GM23338 (cell line): ENCODE measurements at regions not wholly inside any gene's neighbourhood (a gene's known extent, or its start where the extent isn't known, plus 50 kb on each side); places are given as distances from the start of the nearest gene placed in this dataset.

Experiments used
- ATAC-seq: fragments of 200-7000 bp; cut with Tn5 transposase; 3 replicates; pipeline ENCODE4 v1.9.1; 2020
- DNase-seq: peaks from one replicate; pipeline ENCODE4 v3.0.0-alpha.2; 2015; ENCODE audit warnings: low spot score
- H2AFZ ChIP-seq: fragments of 200-600 bp; sonication (generic); 2 replicates; pipeline ENCODE4 v1.8.0; 2016; ENCODE audit warnings: antibody characterized with exemption, mild to moderate bottlenecking, moderate library complexity
- H3F3A ChIP-seq: fragments of 200-600 bp; sonication (generic); replicated peaks from 2 replicates; pipeline ENCODE4 v1.8.0; 2017; ENCODE audit warnings: antibody characterized with exemption, mixed run types, low read depth
- H3K27ac ChIP-seq: fragments of 200-600 bp; sonication (generic); 2 replicates; pipeline ENCODE4 v1.6.1; 2016; ENCODE audit warnings: low read depth
- H3K27me3 ChIP-seq: fragments of 200-600 bp; sonication (generic); 2 replicates; pipeline ENCODE4 v1.8.0; 2016; ENCODE audit warnings: mild to moderate bottlenecking, mixed run types, moderate library complexity; ENCODE audit not compliant: insufficient read depth
- H3K36me3 ChIP-seq: fragments of 200-600 bp; sonication (generic); 2 replicates; pipeline ENCODE4 v1.8.0; 2016; ENCODE audit warnings: mild to moderate bottlenecking; ENCODE audit not compliant: insufficient read depth
- H3K4me1 ChIP-seq: fragments of 200-600 bp; sonication (generic); 2 replicates; pipeline ENCODE4 v1.8.0; 2016; ENCODE audit warnings: mild to moderate bottlenecking, moderate library complexity; ENCODE audit not compliant: insufficient read depth
- H3K4me2 ChIP-seq: fragments of 200-600 bp; sonication (generic); 2 replicates; pipeline ENCODE4 v1.7.1; 2017; ENCODE audit warnings: mixed run types
- H3K4me3 ChIP-seq: fragments of 200-600 bp; sonication (generic); 2 replicates; pipeline ENCODE4 v1.6.1; 2016; ENCODE audit warnings: mixed run types
- H3K79me2 ChIP-seq: fragments of 200-600 bp; sonication (generic); replicated peaks from 2 replicates; pipeline ENCODE4 v1.8.0; 2017; ENCODE audit warnings: mild to moderate bottlenecking; ENCODE audit not compliant: insufficient read depth
- H3K9me2 ChIP-seq: fragments of 200-600 bp; sonication (generic); 2 replicates; pipeline ENCODE4 v1.8.0; 2017; ENCODE audit not compliant: insufficient read depth
- H4K20me1 ChIP-seq: fragments of 200-600 bp; sonication (generic); replicated peaks from 2 replicates; pipeline ENCODE4 v1.8.0; 2017; ENCODE audit warnings: mild to moderate bottlenecking; ENCODE audit not compliant: insufficient read depth
- H3K27ac Mint-ChIP-seq: 2 replicates; pipeline ENCODE4 v1.8.0; 2020; ENCODE audit warnings: inconsistent platforms, mild to moderate bottlenecking, moderate library complexity, mixed read lengths
- H3K27me3 Mint-ChIP-seq: 3 replicates; pipeline ENCODE4 v1.8.0; 2022; ENCODE audit warnings: low read depth, mild to moderate bottlenecking, moderate library complexity, mixed read lengths, inconsistent platforms; ENCODE audit not compliant: insufficient read depth, poor library complexity
- H3K36me3 Mint-ChIP-seq: 3 replicates; pipeline ENCODE4 v1.8.0; 2021; ENCODE audit warnings: low read depth, mild to moderate bottlenecking, inconsistent platforms, moderate library complexity, mixed read lengths
- H3K4me1 Mint-ChIP-seq: 3 replicates; pipeline ENCODE4 v1.8.0; 2020; ENCODE audit warnings: mild to moderate bottlenecking, inconsistent platforms, mixed read lengths
- H3K4me3 Mint-ChIP-seq: 3 replicates; pipeline ENCODE4 v1.8.0; 2021; ENCODE audit warnings: moderate library complexity, mild to moderate bottlenecking, inconsistent platforms, mixed read lengths
- H3K9me3 Mint-ChIP-seq: 3 replicates; pipeline ENCODE4 v1.8.0; 2020; ENCODE audit warnings: moderate library complexity, mild to moderate bottlenecking, inconsistent platforms, mixed read lengths
- CREB1 ChIP-seq: fragments of 250-450 bp; sonication (Bioruptor Pico); IDR thresholded peaks from 2 replicates; pipeline ENCODE4 v1.5.0; 2020; ENCODE audit warnings: low read depth, mild to moderate bottlenecking, moderate library complexity
- EZH2 ChIP-seq: fragments of 200-600 bp; sonication (generic); IDR thresholded peaks from one replicate; pipeline ENCODE4 v1.8.0; 2017; ENCODE audit warnings: antibody characterized with exemption, mild to moderate bottlenecking, low read depth; ENCODE audit not compliant: unreplicated experiment
- EZH2phosphoT487 ChIP-seq: fragments of 200-600 bp; sonication (generic); IDR thresholded peaks from one replicate; pipeline ENCODE4 v1.8.1; 2018; ENCODE audit warnings: antibody characterized with exemption; ENCODE audit not compliant: unreplicated experiment
- STAT1 ChIP-seq: IDR thresholded peaks from one replicate; pipeline ENCODE4 v1.6.1; 2016; ENCODE audit warnings: antibody characterized with exemption; ENCODE audit not compliant: unreplicated experiment
- ZNF331 ChIP-seq: fragments of 250-450 bp; sonication (Bioruptor Pico); IDR thresholded peaks from 2 replicates; pipeline ENCODE4 v1.5.0; 2020; ENCODE audit warnings: low read depth, mild to moderate bottlenecking, moderate library complexity
- TF ChIP-seq, protein P1 (sequence below): fragments of 250-450 bp; sonication (Bioruptor Pico); IDR thresholded peaks from 2 replicates; pipeline ENCODE4 v1.5.0; 2020; ENCODE audit warnings: mild to moderate bottlenecking, moderate library complexity
- TF ChIP-seq, protein P2 (sequence below), 2 experiments: fragments of 200-600 bp in 1 of 2; sonication (generic) in 1 of 2; conservative IDR thresholded peaks; 2 replicates each; pipeline versions ENCODE4 v1.5.1 to v1.6.1; 2016 to 2017; ENCODE audit warnings: antibody characterized with exemption in 2 of 2, low read depth in 2 of 2, mild to moderate bottlenecking in 2 of 2, moderate library complexity in 1 of 2

GRCh38 chr4:34826660-34827059 lies 1417.7 kb downstream of the ARAP2 start (continued):
- TF ChIP-seq, protein P1, sequence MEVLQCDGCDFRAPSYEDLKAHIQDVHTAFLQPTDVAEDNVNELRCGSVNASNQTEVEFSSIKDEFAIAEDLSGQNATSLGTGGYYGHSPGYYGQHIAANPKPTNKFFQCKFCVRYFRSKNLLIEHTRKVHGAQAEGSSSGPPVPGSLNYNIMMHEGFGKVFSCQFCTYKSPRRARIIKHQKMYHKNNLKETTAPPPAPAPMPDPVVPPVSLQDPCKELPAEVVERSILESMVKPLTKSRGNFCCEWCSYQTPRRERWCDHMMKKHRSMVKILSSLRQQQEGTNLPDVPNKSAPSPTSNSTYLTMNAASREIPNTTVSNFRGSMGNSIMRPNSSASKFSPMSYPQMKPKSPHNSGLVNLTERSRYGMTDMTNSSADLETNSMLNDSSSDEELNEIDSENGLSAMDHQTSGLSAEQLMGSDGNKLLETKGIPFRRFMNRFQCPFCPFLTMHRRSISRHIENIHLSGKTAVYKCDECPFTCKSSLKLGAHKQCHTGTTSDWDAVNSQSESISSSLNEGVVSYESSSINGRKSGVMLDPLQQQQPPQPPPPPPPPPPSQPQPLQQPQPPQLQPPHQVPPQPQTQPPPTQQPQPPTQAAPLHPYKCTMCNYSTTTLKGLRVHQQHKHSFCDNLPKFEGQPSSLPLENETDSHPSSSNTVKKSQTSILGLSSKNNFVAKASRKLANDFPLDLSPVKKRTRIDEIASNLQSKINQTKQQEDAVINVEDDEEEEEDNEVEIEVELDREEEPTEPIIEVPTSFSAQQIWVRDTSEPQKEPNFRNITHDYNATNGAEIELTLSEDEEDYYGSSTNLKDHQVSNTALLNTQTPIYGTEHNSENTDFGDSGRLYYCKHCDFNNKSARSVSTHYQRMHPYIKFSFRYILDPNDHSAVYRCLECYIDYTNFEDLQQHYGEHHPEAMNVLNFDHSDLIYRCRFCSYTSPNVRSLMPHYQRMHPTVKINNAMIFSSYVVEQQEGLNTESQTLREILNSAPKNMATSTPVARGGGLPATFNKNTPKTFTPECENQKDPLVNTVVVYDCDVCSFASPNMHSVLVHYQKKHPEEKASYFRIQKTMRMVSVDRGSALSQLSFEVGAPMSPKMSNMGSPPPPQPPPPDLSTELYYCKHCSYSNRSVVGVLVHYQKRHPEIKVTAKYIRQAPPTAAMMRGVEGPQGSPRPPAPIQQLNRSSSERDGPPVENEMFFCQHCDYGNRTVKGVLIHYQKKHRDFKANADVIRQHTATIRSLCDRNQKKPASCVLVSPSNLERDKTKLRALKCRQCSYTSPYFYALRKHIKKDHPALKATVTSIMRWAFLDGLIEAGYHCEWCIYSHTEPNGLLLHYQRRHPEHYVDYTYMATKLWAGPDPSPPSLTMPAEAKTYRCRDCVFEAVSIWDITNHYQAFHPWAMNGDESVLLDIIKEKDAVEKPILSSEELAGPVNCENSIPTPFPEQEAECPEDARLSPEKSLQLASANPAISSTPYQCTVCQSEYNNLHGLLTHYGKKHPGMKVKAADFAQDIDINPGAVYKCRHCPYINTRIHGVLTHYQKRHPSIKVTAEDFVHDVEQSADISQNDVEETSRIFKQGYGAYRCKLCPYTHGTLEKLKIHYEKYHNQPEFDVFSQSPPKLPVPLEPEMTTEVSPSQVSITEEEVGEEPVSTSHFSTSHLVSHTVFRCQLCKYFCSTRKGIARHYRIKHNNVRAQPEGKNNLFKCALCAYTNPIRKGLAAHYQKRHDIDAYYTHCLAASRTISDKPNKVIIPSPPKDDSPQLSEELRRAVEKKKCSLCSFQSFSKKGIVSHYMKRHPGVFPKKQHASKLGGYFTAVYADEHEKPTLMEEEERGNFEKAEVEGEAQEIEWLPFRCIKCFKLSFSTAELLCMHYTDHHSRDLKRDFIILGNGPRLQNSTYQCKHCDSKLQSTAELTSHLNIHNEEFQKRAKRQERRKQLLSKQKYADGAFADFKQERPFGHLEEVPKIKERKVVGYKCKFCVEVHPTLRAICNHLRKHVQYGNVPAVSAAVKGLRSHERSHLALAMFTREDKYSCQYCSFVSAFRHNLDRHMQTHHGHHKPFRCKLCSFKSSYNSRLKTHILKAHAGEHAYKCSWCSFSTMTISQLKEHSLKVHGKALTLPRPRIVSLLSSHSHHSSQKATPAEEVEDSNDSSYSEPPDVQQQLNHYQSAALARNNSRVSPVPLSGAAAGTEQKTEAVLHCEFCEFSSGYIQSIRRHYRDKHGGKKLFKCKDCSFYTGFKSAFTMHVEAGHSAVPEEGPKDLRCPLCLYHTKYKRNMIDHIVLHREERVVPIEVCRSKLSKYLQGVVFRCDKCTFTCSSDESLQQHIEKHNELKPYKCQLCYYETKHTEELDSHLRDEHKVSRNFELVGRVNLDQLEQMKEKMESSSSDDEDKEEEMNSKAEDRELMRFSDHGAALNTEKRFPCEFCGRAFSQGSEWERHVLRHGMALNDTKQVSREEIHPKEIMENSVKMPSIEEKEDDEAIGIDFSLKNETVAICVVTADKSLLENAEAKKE (CRISPR knock-in tag), result no peak
- TF ChIP-seq STAT1, result no peak
- TF ChIP-seq EZH2, result no peak
- TF ChIP-seq, protein P2, sequence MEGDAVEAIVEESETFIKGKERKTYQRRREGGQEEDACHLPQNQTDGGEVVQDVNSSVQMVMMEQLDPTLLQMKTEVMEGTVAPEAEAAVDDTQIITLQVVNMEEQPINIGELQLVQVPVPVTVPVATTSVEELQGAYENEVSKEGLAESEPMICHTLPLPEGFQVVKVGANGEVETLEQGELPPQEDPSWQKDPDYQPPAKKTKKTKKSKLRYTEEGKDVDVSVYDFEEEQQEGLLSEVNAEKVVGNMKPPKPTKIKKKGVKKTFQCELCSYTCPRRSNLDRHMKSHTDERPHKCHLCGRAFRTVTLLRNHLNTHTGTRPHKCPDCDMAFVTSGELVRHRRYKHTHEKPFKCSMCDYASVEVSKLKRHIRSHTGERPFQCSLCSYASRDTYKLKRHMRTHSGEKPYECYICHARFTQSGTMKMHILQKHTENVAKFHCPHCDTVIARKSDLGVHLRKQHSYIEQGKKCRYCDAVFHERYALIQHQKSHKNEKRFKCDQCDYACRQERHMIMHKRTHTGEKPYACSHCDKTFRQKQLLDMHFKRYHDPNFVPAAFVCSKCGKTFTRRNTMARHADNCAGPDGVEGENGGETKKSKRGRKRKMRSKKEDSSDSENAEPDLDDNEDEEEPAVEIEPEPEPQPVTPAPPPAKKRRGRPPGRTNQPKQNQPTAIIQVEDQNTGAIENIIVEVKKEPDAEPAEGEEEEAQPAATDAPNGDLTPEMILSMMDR (conservative IDR thresholded peaks at IDR 0.05; ENCODE audit: low read depth in 2 of 2), result no peak

GRCh38 chr4:34845926-34846325 lies 1398.4 kb downstream of the ARAP2 start:
- Mint-ChIP-seq H3K4me1 (no peaks in the 10 kb centered on the region), H3K27me3 (no peaks in the 10 kb centered on the region), H3K9me3 (no peaks in the 10 kb centered on the region), H3K27ac (no peak overlapping the region), H3K4me3 (no peak overlapping the region), H3K36me3 (no peaks in the 10 kb centered on the region)
- Histone ChIP-seq H3K27ac (no peak overlapping the region), H3K27me3 (no peaks in the 10 kb centered on the region), H3F3A (no peaks in the 10 kb centered on the region), H3K79me2 (no peaks in the 10 kb centered on the region), H3K36me3 (no peaks in the 10 kb centered on the region), H4K20me1 (no peaks in the 10 kb centered on the region), H3K4me1 (no peaks in the 10 kb centered on the region; the same call in 1 of the 2 replicates), H3K4me2 (no peak overlapping the region), H3K9me2 (no peaks in the 10 kb centered on the region), H2AFZ (no peak overlapping the region), H3K4me3 (no peak overlapping the region)
- DNase-seq, result no peak
- TF ChIP-seq ZNF331, result no peak
- no peak for TF ChIP-seq STAT1
- no peak for TF ChIP-seq CREB1 (CRISPR knock-in tag)
- no peak for TF ChIP-seq EZH2phosphoT487
- no peak for ATAC-seq
